ENCODE measurements at regions not wholly inside any gene's neighbourhood (a gene's known extent, or its start where the extent isn't known, plus 50 kb on each side); places are given as distances from the start of the nearest gene placed in this dataset.

- H3K4me1 ChIP-seq (ENCODE audit: low read depth), result no peaks in the 10 kb centered on the region
- H3K4me3 ChIP-seq, result no peak overlapping the region
- no peak overlapping the region for H3K27ac ChIP-seq
- no peak for TF ChIP-seq CTCF (IDR thresholded peaks at IDR 0.05; ENCODE audit: low read depth, low read length)
- H3K9me3 ChIP-seq (ENCODE audit: low read depth), result no peaks in the 10 kb centered on the region
- DNase-seq (ENCODE audit: low read depth in 1 of 2, low spot score in 1 of 2), result no peak
- no peaks in the 10 kb centered on the region for H3K36me3 ChIP-seq
- H3K27me3 ChIP-seq, result peaks cover 9% of the 10 kb centered on the region
Measured at GRCh38 chr6:1551249-1551648, 58.5 kb upstream of the FOXC1 start.

DNA sequence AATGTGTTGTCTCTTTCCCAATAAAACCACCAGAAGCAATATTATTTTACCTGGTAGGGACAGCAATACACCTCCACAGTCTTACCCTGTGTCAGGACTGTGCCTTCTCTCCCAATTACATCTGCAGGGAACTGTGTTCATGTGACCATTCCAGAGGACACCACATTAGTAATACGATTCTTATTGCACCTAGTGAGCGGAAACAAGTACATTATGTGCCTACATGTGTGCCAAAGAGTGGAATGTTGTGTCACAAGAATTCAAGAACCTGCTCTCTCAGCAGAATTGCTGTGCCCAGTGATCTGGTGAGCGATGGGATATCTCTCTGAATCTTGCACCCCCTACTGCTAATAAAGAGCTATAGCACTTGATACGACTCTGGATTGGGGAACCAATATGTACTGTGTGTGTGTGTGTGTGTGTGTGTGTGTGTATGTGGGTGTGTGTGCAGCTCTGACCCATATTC, 57.4 kb upstream of the FOXC1 start:
- Histone ChIP-seq H3K36me3 (no peaks in the 10 kb centered on the region), H3K4me1 (ENCODE audit: low read depth) (no peaks in the 10 kb centered on the region), H3K27ac (no peak overlapping the region), H3K4me3 (no peak overlapping the region), H3K27me3 (peaks cover 9% of the 10 kb centered on the region), H3K9me3 (ENCODE audit: low read depth) (no peaks in the 10 kb centered on the region)
- DNase-seq (ENCODE audit: low read depth in 1 of 2, low spot score in 1 of 2), result peak in 1 of 2 donors; percentile 47
- peak; percentile 48 for TF ChIP-seq CTCF (IDR thresholded peaks at IDR 0.05; ENCODE audit: low read depth, low read length)

DNA sequence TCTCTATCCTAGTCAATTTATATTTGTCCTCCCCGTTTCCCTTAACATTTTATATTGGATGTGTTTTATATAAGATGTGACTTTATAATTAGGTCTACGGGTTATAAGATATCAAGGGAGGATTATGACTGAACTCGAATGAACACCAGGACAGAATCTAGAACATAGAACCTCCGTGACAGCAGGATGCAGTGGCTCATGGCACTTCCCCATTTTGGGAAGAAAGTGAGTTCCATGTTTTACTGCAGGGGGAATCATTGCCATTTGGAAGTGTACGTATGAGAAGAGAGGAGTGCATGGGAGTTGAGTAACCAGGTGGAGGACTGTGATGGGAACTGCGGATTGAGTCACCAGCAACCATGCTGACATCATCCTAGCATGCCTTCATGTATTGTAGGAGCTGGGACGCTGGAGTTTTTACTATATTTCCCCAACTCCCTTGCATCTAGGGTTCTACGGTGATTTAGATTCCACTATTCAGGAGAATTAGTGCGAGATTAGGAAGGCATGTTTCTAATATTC, 56.1 kb upstream of the FOXC1 start:
- TF ChIP-seq CTCF (IDR thresholded peaks at IDR 0.05; ENCODE audit: low read depth, low read length), result no peak

GRCh38 chr6:1554141-1554475, 55.6 kb upstream of the FOXC1 start:
- Histone ChIP-seq H3K4me1 (ENCODE audit: low read depth) (no peaks in the 10 kb centered on the region), H3K4me3 (no peak overlapping the region), H3K27ac (no peak overlapping the region), H3K27me3 (peaks cover 9% of the 10 kb centered on the region), H3K9me3 (ENCODE audit: low read depth) (no peaks in the 10 kb centered on the region), H3K36me3 (no peaks in the 10 kb centered on the region)
- no peak for DNase-seq (ENCODE audit: low read depth in 1 of 2, low spot score in 1 of 2)
- no peak for TF ChIP-seq CTCF (IDR thresholded peaks at IDR 0.05; ENCODE audit: low read depth, low read length)

More for the DNA sequence above, 56.1 kb upstream of the FOXC1 start:
- H3K27me3 ChIP-seq, result peaks cover 9% of the 10 kb centered on the region
- no peak overlapping the region for H3K27ac ChIP-seq
- no peaks in the 10 kb centered on the region for H3K9me3 ChIP-seq (ENCODE audit: low read depth)
- H3K4me3 ChIP-seq, result no peak overlapping the region
- no peak for DNase-seq (ENCODE audit: low read depth in 1 of 2, low spot score in 1 of 2)
- H3K4me1 ChIP-seq (ENCODE audit: low read depth), result no peaks in the 10 kb centered on the region
- no peaks in the 10 kb centered on the region for H3K36me3 ChIP-seq

DNA sequence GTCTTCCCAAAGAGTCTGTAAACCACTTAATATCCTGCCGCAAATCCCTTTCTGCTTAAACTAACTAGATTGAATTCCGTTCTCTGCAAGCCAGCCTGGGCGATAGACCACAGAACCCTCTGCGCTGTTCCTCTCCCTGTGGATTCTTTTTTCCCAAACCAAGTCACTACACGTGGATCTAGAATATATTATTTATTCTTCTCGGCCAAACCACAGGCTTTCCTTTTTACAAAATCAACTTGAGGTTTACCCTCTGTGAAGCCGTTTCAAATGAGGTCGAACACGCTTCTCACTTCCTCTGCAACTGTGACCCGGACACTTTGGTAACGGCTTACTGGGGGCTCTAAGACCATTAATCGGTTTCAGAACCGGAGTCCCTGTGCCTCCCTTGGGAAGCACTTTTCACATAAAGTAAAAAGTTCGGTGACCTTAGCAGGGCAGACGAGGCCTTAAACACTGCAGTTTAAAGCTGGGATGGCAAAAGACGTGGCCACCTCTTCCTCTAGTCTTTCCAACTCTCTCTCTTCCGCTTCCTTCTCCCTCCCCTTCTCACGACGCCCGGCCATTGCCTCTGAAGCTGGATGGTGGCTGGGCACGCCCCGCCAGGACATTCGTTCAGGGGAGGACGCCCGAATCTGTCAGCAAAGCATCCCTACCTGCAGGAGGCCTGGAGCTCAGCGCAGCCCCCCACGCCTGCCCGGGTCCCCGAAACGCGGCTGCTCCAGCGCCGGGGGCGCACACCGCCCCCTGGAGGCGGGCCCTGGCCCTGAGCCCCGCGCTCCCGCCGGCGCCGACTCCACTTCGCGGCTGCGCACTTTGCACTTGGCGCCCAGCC, 55.0 kb upstream of the FOXC1 start:
- no peaks in the 10 kb centered on the region for H3K36me3 ChIP-seq
- TF ChIP-seq CTCF (IDR thresholded peaks at IDR 0.05; ENCODE audit: low read depth, low read length), result peak; percentile 86
- H3K27ac ChIP-seq, result no peak overlapping the region
- DNase-seq (ENCODE audit: low read depth in 1 of 2, low spot score in 1 of 2), result peak; percentile 47 to 76
- peaks cover 9% of the 10 kb centered on the region for H3K27me3 ChIP-seq
- H3K4me1 ChIP-seq (ENCODE audit: low read depth), result no peaks in the 10 kb centered on the region
- no peaks in the 10 kb centered on the region for H3K9me3 ChIP-seq (ENCODE audit: low read depth)
- peak overlapping the region; percentile 15 for H3K4me3 ChIP-seq

Measured in cardiac muscle cell (in vitro differentiated cells and primary cell).